Adipose tissue (tissue), 3 donors: ENCODE measurements at regions not wholly inside any gene's neighbourhood (a gene's known extent, or its start where the extent isn't known, plus 50 kb on each side); places are given as distances from the start of the nearest gene placed in this dataset.

Experiments
- H3K27ac ChIP-seq: one replicate; pipeline ENCODE4 v1.5.1; 2013; ENCODE audit warnings: low read depth, low read length
- WGBS, 3 donors: extraction: QIAGEN DNeasy Blood & Tissue Kit; methylation state at CpG; one replicate each; pipeline ENCODE4 v1.1.7; 2013; 5-methylcytosine and 5-hydroxymethylcytosine counted together
- donor health status: healthy with polysubstance abuse.
- donor health status: Bipolar disorder and iron deficiency.
- donor health status: healthy.

DNA sequence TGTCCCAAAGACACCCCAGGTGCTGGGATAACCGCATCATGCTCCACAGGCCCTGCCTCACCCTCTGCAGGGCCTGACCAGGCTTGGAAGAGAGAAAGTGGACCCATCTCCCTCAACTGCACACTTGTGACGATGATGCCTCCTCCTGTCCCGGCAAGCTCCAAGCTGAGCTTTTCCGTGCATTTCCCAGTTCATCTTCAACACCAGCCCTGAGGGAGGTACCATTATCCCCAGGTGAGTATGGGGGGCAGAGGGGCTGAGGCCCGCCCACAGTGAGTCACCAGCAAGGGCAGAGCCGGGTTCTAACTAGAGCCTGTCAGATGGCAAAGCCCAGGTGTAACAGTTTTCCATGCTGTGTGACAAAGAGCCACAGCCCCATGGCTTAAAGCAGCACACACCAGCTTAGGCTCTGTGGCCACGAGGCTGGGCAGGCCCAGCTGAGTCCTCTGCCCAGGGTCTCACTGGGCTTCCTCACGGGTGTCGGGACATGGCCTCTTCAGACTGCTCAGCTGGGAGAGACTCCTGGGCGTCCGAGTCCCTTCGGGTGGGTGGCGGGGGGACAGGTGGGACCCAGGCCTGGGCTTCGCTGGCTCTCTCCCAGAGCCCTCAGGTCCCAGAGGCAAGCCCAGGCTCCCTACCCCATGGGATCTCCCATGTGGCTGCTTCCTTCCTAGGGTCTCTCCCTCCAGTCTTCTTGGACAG, 108.4 kb upstream of the OTOS start:
- no peak overlapping the region for H3K27ac ChIP-seq

DNA sequence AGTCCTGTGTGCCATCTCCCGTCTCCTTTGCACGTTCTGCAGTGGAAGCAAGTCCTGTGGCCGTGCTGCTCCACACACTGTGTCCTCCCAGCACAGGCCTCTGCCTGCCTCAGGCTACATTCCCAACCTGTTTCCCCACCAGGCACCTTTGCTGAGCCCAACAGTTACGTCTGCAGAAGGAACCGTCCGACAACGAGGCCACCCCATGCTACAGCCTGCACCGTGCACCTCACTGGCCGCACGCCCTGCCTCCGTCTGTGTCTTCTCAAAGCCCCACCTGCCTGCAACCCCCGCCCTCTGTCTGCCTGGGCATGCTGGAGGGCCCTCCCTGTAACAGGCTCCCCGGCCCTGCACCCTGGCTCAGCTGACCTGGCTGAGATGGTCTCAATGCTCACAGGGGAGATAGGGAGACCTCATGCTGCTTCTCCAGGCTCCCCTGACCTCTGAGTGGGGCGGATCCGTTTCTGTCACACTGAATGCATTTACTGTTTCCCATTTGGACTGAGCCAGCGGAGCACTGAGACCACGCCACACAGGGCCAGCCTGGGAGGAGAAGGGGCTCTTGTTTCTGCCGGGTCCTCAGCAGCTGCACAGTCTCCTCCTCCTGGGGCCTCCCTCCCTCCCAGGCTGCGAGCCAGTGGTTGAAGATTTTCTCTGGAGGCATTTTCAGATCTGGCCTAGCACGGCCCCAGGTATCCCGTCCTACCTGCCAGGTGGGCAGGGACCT, 109.1 kb upstream of the OTOS start:
- H3K27ac ChIP-seq = no peak overlapping the region
- WGBS, 3 donors = 84 to 86% (median 86%) methylated on average over 21 of the region's 21 CpGs

More for the DNA sequence above, 108.4 kb upstream of the OTOS start:
- WGBS, 3 donors = 77 to 86% (median 83%) methylated on average over 10 to 14 of the region's 14 CpGs

- WGBS, 3 donors = 86 to 91% (median 87%) methylated on average over 13 to 14 of the region's 14 CpGs
- no peak overlapping the region for H3K27ac ChIP-seq
These were observed 109.9 kb upstream of the OTOS start for GRCh38 chr2:240250150-240250984.

- H3K27ac ChIP-seq = peak overlapping the region; percentile 51
- WGBS, 3 donors = 26 to 44% (median 33%) methylated on average over 30 to 32 of the region's 32 CpGs
These were observed 110.8 kb upstream of the OTOS start for GRCh38 chr2:240250985-240251847.

- 61 to 70% (median 65%) methylated on average over 6 of the region's 6 CpGs for WGBS, 3 donors
- peak overlapping the region; percentile 51 for H3K27ac ChIP-seq
These were observed 111.4 kb upstream of the OTOS start for GRCh38 chr2:240251848-240252190.

- H3K27ac ChIP-seq = no peak overlapping the region
- WGBS, 3 donors = 85 to 87% (median 87%) methylated on average over 20 of the region's 20 CpGs
These were observed 111.9 kb upstream of the OTOS start for GRCh38 chr2:240252191-240252871.

DNA sequence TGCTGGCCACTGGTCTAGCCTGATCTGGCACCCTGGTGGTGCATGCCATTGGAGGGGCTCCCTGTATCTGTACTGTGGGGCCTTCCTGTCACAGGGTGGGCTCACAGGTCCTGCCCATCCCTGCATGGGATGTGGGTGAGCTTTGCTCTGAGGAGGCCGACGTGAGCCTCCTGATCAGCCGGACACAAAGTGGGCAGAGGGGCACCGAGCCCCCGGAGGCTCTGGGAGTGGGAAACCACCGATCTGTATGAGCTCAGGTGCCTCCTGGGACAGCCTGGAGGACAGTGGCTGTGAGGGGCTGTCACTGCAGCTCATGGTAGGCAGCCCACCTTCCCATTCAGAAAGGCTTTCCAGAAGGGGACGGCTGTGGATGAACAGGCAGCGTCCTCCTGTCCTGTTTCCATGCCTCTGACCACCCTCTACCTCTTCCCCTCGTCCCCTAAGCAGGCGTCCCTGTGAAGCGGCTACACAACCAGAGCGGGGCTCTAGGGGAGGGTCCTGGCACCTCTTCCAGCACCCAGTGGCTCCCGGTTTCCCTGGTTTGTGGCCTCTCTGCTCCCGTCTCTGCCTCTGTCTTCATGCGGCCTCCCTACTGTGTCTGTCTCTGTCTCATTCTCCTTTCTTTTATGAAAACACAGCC, 112.5 kb upstream of the OTOS start:
- H3K27ac ChIP-seq = no peak overlapping the region
- 89 to 95% (median 92%) methylated on average over 15 of the region's 15 CpGs for WGBS, 3 donors

DNA sequence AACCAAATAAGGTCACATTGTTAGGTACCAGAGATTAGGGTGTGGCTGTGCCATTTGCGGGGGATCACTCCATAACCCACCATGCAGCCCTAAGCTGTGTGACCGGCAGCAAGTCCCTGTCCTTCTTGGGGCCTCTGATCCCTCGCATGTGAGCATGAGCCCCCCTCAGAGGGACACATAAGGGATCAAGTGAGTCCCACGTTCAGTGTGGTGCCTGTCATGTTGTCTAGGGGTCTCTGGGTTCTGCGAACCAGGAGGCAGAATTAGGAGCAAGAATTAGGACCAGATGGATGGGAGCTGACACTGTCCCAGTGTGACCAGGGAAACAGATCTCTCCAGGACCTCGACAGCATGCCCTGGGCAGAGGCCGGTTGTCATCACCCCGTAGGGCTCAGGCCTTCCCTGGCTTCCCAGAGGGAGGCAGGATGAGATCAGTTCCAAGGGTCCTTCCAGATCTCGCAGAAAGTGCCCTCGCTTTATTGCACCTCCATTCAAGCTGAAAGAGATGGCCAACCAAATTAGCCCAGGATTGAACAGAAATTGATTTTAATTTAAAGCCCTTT, 113.2 kb upstream of the OTOS start:
- H3K27ac ChIP-seq = no peak overlapping the region
- 63 to 78% (median 70%) methylated on average over 10 of the region's 10 CpGs for WGBS, 3 donors

GRCh38 chr2:240254337-240255164, 114.1 kb upstream of the OTOS start:
- WGBS, 3 donors = 90 to 93% (median 92%) methylated on average over 15 of the region's 15 CpGs
- H3K27ac ChIP-seq = no peak overlapping the region

- WGBS, 3 donors = 87 to 89% (median 87%) methylated on average over 8 of the region's 8 CpGs
These were observed 114.7 kb upstream of the OTOS start for GRCh38 chr2:240255165-240255491.

DNA sequence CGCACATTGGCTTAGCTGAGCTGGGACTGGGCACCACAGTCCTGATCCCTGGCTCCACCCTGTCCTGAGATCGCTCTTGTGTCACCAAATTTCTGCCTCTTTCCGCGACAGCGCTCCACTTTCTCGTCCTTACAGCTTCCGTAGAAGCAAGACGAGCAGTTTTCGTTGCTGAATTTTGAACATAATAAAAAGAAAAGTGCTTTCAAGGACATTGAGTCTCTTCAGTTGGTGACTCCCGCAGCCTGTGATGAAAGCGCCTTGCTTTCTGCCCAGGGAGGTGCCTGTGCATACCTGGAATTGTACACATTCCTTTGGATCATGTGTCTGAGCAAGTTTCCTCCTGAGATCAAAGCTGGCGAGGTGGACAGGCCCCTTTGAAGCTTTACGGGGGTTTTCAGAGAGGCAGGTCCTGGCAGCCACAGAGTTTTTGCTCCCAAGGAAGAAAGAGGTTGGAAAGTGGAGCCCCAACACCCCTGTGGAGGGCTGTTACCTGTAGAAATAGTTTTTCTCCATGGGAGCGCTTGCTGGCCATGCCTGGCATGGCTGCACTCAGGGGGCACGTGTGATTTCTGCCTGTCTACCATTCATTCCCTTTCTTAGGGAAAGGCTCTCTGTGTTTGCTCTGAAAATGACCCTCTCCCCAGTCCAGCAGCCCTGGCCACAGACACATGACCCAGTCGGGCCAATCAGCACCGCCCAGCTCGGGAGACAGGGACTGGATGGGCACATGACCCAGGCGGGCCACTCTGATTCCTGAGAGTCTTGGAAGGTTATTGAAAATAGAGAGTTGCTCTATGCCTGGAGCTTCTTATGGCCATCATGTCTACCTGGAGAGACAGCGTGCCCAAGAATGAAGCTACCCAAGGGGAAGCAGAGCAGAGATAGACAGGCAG, 115.6 kb upstream of the OTOS start:
- no peak overlapping the region for H3K27ac ChIP-seq
- 72 to 78% (median 78%) methylated on average over 20 of the region's 20 CpGs for WGBS, 3 donors

More at GRCh38 chr2:240255165-240255491, 114.7 kb upstream of the OTOS start:
- H3K27ac ChIP-seq = no peak overlapping the region

GRCh38 chr2:240256704-240257637, 116.5 kb upstream of the OTOS start:
- 89 to 94% (median 89%) methylated on average over 26 of the region's 26 CpGs for WGBS, 3 donors
- H3K27ac ChIP-seq = no peak overlapping the region

GRCh38 chr2:240257940-240258580, 117.6 kb upstream of the OTOS start:
- WGBS, 3 donors = 94 to 98% (median 94%) methylated on average over 22 to 23 of the region's 23 CpGs
- H3K27ac ChIP-seq = no peak overlapping the region

- H3K27ac ChIP-seq = no peak overlapping the region
- WGBS, 3 donors = 84 to 91% (median 89%) methylated on average over 10 of the region's 10 CpGs
These were observed 118.2 kb upstream of the OTOS start for GRCh38 chr2:240258685-240259084.
